ENCODE measurements at regions not wholly inside any gene's neighbourhood (a gene's known extent, or its start where the extent isn't known, plus 50 kb on each side); places are given as distances from the start of the nearest gene placed in this dataset.
"Not testable (repeated sequence)": the region's sequence is repeated elsewhere in the genome, so short reads cannot be mapped to it uniquely, and the experiment has no call there.

DNA sequence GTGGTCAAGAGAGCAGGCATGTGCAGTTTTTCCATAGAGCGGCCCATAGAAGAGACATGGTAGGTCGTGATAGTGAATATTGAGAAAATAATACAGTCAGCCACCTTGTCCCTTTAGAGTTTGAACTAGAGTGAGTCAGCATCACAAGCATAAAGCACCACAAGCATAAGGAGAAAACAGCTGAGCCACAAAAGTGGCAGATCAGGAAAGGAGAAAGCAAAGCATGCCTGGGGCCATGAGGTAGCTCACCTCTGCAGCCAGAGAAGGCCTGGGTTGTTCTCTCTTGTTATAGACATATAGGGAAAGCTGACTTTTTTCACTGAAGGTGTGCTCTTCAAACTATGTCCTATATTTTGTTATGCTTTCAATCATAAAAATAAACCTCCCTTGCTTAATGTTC, 879.0 kb downstream of the DSC3 start:
- DNase-seq (ENCODE audit: low read depth) = no peak

- DNase-seq (ENCODE audit: low read depth) = no peak
Observed at GRCh38 chr18:30160124-30160523, 882.4 kb downstream of the DSC3 start.

GRCh38 chr18:30150586-30151250, 891.8 kb downstream of the DSC3 start:
- no peak for DNase-seq (ENCODE audit: low read depth)

DNA sequence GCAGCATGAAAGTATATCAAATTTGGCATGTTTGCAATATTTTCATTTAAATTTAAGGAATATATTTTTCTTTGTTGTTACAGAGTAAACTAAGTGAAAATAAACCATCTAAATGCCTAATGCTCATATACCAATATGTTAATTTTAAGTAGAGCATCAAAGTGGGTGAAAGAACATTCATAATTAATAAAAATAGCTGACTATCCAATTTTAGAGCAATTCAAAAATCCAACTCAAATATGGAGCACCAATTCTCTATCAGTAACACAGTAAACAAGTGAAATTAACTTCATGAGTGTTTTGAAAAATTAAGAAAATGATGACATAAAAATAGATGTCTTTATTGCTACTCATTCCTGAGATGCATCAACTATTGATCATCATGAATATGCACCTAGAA, 893.0 kb downstream of the DSC3 start:
- no peak for DNase-seq (ENCODE audit: low read depth)

DNA sequence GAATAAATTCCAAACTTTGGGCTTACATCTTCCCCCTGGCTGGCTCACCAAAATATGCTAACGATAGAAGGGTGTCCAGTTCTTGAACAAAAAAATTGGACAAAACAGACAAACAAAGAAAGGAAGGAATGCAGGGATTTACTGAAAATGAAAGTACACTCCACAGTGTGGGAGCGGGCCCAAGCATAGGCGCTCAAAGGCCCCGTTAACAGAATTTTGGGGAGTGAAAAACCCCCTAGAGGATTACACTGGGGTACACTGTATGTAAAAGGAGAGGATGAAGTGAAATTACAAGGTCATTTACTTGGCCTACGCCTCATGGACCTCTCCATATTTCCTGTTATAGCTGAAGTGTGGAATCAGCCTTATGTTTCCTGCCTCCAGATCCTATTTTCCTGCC, 899.7 kb downstream of the DSC3 start:
- DNase-seq (ENCODE audit: low read depth) = no peak

DNA sequence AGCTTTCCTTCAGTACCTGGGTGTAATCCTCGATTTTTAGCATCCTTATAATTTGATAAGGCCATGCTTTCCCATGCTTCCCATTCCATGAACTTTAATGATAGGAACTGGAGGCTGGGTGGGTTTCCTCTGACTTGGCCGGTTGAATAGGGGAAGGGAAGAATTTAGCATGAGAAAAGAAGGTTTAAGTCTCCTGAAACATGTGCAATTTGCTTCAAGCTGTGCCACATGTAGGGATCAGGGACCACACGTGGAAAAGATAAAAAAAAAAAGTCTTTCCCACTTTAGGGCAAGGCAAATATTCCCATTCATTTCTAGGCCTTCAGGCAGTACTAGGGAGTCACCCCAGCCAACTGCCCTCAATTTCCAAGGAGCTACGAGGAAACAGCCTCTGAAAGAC, 900.3 kb downstream of the DSC3 start:
- DNase-seq (ENCODE audit: low read depth) = no peak

GRCh38 chr18:30141506-30141905, 901.0 kb downstream of the DSC3 start:
- not testable (repeated sequence) for DNase-seq (ENCODE audit: low read depth)

DNA sequence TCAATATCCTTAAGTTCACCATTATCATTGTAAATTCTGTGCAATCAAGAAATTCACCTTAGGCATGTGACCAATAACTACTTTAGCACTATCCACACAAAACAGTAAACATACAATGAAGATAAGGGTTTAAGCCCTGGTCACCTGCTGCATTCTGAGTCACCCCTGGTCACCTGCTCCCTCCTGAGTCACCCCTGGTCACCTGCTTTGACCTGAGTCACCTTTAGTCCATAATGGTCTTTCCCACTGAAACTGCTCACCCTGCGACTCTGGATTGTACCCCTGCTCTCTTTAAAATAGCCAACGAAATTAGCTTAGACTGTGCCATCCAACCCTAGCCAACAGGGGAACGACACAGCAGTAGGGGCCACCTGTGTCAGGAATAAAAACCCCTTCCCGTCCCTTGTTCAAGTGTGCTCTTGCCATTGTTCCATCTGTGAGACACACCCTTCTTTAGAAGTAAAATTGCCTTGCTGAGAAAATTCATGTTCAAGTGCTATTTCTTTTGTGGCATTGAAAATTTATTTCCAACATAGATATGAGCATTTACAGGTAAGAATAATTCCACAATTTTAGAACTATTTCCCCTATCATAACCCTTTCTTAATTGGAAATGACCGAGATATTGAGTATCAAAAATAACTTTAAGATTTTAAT, 902.8 kb downstream of the DSC3 start:
- no peak for DNase-seq (ENCODE audit: low read depth)

GRCh38 chr18:30135938-30136337, 906.6 kb downstream of the DSC3 start:
- no peak for DNase-seq (ENCODE audit: low read depth)

GRCh38 chr18:30134020-30134419, 908.5 kb downstream of the DSC3 start:
- DNase-seq (ENCODE audit: low read depth) = no peak

DNA sequence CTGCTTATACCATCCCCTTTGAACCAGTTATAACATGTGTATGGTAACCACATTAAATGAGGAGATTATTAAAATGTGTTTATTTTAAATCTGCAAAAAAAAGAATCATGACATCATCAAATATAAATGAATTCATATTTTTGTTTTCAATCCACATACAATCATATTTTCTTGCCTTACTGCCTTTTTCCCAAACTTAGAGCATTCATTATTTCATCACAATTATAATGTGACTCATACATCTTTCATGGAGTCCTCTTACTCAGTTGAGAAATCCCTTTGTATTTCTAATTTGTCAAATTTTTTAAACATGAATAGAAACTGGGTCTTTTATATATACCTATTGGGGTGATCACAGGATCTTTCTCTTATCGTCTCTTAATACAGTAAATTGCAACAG, 909.6 kb downstream of the DSC3 start:
- DNase-seq (ENCODE audit: low read depth) = no peak

DNA sequence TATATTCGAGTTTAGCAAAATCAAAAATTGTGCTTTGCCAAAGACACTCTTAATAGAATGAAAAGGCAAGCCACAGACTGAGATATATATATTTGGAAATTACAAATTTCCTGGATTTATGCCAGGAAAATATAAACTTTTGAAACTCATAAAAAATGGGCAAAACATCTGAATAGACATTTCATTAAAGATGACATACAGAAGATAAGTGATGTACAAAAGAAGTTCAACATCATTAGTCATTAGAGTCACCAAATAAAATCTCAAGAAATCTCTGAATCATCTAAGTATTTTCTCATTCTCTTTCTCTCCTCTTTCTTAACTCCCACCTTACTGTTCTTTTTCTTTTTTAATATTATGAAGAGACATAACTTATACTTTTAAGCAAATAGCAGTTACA, 921.1 kb downstream of the DSC3 start:
- no peak for DNase-seq (ENCODE audit: low read depth)

DNA sequence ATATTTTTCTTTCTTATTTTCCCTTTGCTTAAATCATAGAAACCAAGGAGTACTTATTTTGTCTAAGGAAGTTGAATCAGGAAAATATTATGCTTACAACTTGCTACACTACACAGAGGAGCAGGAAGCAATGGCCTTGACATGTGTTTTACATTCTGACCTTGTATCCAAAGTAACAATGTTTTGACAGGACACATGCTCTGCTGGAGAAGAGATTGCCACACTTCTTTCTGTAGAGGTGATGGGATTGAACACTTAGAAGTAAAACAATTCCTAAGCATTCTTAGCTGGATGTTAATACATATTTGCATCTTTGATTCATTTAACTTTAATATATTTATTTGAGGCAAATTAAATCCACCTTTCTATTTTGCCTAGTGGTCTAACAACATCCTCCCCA, 929.1 kb downstream of the DSC3 start:
- DNase-seq (ENCODE audit: low read depth) = no peak

DNA sequence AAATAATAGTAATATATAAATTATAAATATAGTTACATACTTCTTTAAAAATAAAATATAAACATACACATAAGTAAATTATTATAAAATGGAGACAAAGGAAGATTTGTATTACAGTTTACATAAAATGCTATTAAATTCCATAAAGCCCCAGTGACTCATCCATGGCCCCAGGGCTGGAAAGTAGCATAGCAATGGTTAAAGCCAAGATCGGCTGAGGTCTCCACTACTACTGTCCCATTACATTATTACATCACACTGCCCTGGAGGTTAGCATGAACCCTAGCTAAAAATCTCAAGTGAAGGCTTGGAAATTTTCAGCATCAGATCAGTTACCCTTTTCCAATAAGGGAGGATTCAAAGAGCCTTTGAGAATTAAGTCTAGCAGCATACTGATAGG, 936.2 kb downstream of the DSC3 start:
- no peak for DNase-seq (ENCODE audit: low read depth)

- DNase-seq (ENCODE audit: low read depth) = no peak
Observed at GRCh38 chr18:30103881-30104280, 938.7 kb downstream of the DSC3 start.

- no peak for DNase-seq (ENCODE audit: low read depth)
Observed at GRCh38 chr18:30096796-30097195, 945.7 kb downstream of the DSC3 start.

GRCh38 chr18:30094556-30094955, 948.0 kb downstream of the DSC3 start:
- no peak for DNase-seq (ENCODE audit: low read depth)

DNA sequence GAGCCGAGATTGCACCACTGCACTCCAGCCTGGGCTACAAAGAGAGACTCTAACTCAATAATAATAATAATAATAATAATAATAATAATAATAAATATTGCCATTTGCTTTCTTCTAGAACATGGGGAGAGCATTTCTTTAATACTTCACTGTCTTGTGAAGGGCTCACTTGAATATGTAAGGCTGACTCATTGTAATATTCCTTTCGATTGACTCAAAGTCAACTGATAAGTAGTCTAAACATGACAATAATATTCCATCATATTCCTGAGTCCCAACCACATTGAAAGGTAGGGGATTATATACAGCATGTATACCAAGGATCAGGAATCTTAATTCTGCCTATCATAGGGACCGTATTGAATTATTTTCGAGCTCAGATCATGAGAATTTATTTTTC, 949.2 kb downstream of the DSC3 start:
- DNase-seq (ENCODE audit: low read depth) = no peak

GRCh38 chr18:30088238-30089015, 954.1 kb downstream of the DSC3 start:
- no peak for DNase-seq (ENCODE audit: low read depth)

- DNase-seq (ENCODE audit: low read depth) = no peak
Observed at GRCh38 chr18:30086351-30086750, 956.2 kb downstream of the DSC3 start.

DNA sequence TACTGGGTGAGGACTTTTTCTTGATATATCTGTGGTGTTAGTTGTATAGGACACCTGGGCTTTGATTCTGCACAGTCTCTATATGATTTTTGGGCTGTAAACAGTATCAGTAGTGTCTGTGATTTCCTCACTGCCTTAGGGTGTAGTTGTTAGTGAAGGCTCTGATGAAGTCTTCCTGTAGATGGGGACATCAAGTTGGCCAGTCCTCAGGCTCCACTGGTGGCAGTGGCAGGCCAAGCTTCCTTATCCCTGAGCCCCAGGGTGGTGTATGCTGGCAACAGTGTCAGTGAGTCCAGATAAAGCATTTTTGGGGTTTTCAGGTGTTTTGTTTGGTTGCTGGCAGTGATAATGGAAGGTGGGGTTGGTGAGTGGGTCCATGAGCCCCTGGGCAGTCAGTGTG, 961.4 kb downstream of the DSC3 start:
- no peak for DNase-seq (ENCODE audit: low read depth)

- DNase-seq (ENCODE audit: low read depth) = no peak
Observed at GRCh38 chr18:30072609-30073385, 969.7 kb downstream of the DSC3 start.

DNA sequence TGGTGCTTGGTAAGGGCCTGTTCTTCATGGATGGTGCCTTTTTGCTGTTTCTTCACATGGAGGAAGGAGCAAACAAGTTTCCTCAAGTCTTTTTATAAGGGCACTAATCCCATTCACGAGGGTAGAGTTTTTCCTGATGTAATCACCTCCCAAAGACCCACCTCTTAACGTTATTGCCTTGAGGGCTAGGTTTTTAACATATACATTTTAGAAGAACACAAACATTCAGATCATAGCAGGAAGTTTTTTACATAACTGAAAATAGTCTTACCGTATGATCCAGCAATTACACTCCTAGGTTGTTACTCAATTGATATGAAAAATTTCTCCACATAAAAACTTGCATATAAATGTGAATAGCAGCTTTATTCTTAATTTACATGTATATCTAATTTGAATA, 976.3 kb downstream of the DSC3 start:
- DNase-seq (ENCODE audit: low read depth) = no peak

All from GM04503 (cell line).